ENCODE measurements at regions not wholly inside any gene's neighbourhood (a gene's known extent, or its start where the extent isn't known, plus 50 kb on each side); places are given as distances from the start of the nearest gene placed in this dataset.

DNA sequence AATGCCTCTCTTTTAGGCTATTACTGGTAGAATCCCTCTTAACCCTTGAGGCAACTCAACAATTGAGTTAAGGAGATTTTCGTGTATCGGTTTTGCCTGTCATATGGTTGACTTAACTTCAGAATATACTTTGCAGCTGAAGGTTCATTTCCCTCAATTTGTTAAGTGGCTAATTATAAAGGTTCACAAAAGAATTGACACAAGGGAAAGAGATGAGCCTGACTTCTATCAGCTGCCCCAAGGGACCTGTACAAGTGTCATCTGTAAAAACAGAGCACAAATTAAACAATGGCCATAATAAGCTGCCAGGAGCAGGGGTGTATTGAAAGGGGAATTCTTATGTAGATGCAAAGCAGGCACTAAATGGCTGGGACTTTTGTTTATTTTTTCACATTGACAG is 334.8 kb upstream of the OBI1 start:
- TF ChIP-seq, protein P1, sequence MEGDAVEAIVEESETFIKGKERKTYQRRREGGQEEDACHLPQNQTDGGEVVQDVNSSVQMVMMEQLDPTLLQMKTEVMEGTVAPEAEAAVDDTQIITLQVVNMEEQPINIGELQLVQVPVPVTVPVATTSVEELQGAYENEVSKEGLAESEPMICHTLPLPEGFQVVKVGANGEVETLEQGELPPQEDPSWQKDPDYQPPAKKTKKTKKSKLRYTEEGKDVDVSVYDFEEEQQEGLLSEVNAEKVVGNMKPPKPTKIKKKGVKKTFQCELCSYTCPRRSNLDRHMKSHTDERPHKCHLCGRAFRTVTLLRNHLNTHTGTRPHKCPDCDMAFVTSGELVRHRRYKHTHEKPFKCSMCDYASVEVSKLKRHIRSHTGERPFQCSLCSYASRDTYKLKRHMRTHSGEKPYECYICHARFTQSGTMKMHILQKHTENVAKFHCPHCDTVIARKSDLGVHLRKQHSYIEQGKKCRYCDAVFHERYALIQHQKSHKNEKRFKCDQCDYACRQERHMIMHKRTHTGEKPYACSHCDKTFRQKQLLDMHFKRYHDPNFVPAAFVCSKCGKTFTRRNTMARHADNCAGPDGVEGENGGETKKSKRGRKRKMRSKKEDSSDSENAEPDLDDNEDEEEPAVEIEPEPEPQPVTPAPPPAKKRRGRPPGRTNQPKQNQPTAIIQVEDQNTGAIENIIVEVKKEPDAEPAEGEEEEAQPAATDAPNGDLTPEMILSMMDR (IDR thresholded peaks at IDR 0.05; ENCODE audit: low read depth, low read length, poor library complexity, severe bottlenecking), result no peak
- no peak for TF ChIP-seq EZH2phosphoT487 (IDR thresholded peaks at IDR 0.05; ENCODE audit: borderline replicate concordance, low read length)
